CD4-positive, alpha-beta T cell treated with Interleukin-1 beta for 1 hour (primary cell): ENCODE measurements at regions not wholly inside any gene's neighbourhood (a gene's known extent, or its start where the extent isn't known, plus 50 kb on each side); places are given as distances from the start of the nearest gene placed in this dataset.
A peak's percentile ranks its signal among the peaks of the same experiment; 100 is the strongest.

Experiments used
- DNase-seq, 2 donors: peaks; one replicate each; pipeline ENCODE4 v3.0.0-alpha.2; 2020 to 2022

GRCh38 chr12:90064852-90065801 is 356.5 kb upstream of the ATP2B1 start:
- no peak for DNase-seq

- DNase-seq, result peak in 1 of 2 donors; percentile 2
Observed at GRCh38 chr12:90062799-90063198, 354.2 kb upstream of the ATP2B1 start.

- no peak for DNase-seq
Observed at GRCh38 chr12:90061809-90062208, 353.2 kb upstream of the ATP2B1 start.

- DNase-seq, result no peak
Observed at GRCh38 chr12:90060031-90060430, 351.4 kb upstream of the ATP2B1 start.

GRCh38 chr12:90058704-90059103 is 350.1 kb upstream of the ATP2B1 start:
- DNase-seq, result no peak

- no peak for DNase-seq
Observed at GRCh38 chr12:90055071-90055470, 346.4 kb upstream of the ATP2B1 start.

- no peak for DNase-seq
Observed at GRCh38 chr12:90048918-90049317, 340.3 kb upstream of the ATP2B1 start.

GRCh38 chr12:90045559-90045958 is 336.9 kb upstream of the ATP2B1 start:
- DNase-seq, result no peak

GRCh38 chr12:90044069-90044468 is 335.4 kb upstream of the ATP2B1 start:
- no peak for DNase-seq

- DNase-seq, result no peak
Observed at GRCh38 chr12:90042920-90043641, 334.4 kb upstream of the ATP2B1 start.

- DNase-seq, result no peak
Observed at GRCh38 chr12:90038289-90038688, 329.7 kb upstream of the ATP2B1 start.

GRCh38 chr12:90037740-90038139 is 329.1 kb upstream of the ATP2B1 start:
- no peak for DNase-seq

- no peak for DNase-seq
Observed at GRCh38 chr12:90036637-90037036, 328.0 kb upstream of the ATP2B1 start.

GRCh38 chr12:90030726-90031125 is 322.1 kb upstream of the ATP2B1 start:
- DNase-seq, result no peak

- no peak for DNase-seq
Observed at GRCh38 chr12:90029317-90029716, 320.7 kb upstream of the ATP2B1 start.

GRCh38 chr12:90028635-90029051 is 320.0 kb upstream of the ATP2B1 start:
- no peak for DNase-seq

GRCh38 chr12:90027889-90028634 is 319.4 kb upstream of the ATP2B1 start:
- no peak for DNase-seq

- no peak for DNase-seq
Observed at GRCh38 chr12:90027041-90027440, 318.4 kb upstream of the ATP2B1 start.

- no peak for DNase-seq
Observed at GRCh38 chr12:90026516-90026915, 317.9 kb upstream of the ATP2B1 start.

- DNase-seq, result no peak
Observed at GRCh38 chr12:90024262-90024661, 315.6 kb upstream of the ATP2B1 start.

- DNase-seq, result no peak
Observed at GRCh38 chr12:90023207-90023900, 314.7 kb upstream of the ATP2B1 start.

- no peak for DNase-seq
Observed at GRCh38 chr12:90021795-90022440, 313.3 kb upstream of the ATP2B1 start.
